H1 (cell line): ENCODE measurements at regions not wholly inside any gene's neighbourhood (a gene's known extent, or its start where the extent isn't known, plus 50 kb on each side); places are given as distances from the start of the nearest gene placed in this dataset.

ENCODE experiments used
- CTCF ChIA-PET: fragments of 300-600 bp; sonication (Branson Sonifier 250); formaldehyde crosslinking; loops from one replicate; lab custom pipeline; 2021; ENCODE audit not compliant: partially characterized antibody; lab: Charles Lee
- POLR2A ChIA-PET: fragments of 300-600 bp; sonication (Branson Sonifier 250); formaldehyde crosslinking; loops from one replicate; lab custom pipeline; 2021; ENCODE audit warnings: inconsistent platforms; ENCODE audit not compliant: partially characterized antibody; lab: Charles Lee
- DNase-seq, 2 experiments: peaks; one replicate each; pipeline versions ENCODE4 v3.0.0 to v3.0.0-alpha.2; 2010 to 2022; ENCODE audit warnings: low spot score in 2 of 2, low read depth in 1 of 2, mixed read lengths in 1 of 2
- FAIRE-seq: peaks from 2 replicates; lab custom pipeline; 2011; peaks lifted over from hg19 to GRCh38; lab: Jason Lieb, UNC
- H2AFZ ChIP-seq: 2 replicates; pipeline ENCODE4 v1.8.1; 2012; ENCODE audit warnings: low read length, inconsistent platforms
- H2AK5ac ChIP-seq: 2 replicates; pipeline ENCODE4 v1.6.1; 2013; ENCODE audit warnings: low read depth, low read length
- H2BK120ac ChIP-seq: replicated peaks from 2 replicates; pipeline ENCODE3; 2013; ENCODE audit warnings: low read depth, low read length, inconsistent platforms
- H2BK12ac ChIP-seq: 2 replicates; pipeline ENCODE4 v1.6.1; 2013; ENCODE audit warnings: low read depth, low read length
- H2BK15ac ChIP-seq: 2 replicates; pipeline ENCODE4 v1.6.1; 2013; ENCODE audit warnings: low read length
- H2BK20ac ChIP-seq: 2 replicates; pipeline ENCODE4 v1.6.1; 2013; ENCODE audit warnings: low read length
- H2BK5ac ChIP-seq: 2 replicates; pipeline ENCODE4 v1.6.1; 2013; ENCODE audit warnings: low read depth, low read length
- H3K14ac ChIP-seq: 2 replicates; pipeline ENCODE4 v1.6.1; 2013; ENCODE audit warnings: inconsistent platforms; ENCODE audit not compliant: insufficient read length
- H3K18ac ChIP-seq: 2 replicates; pipeline ENCODE4 v1.6.1; 2013; ENCODE audit warnings: low read length; ENCODE audit errors: extremely low read depth
- H3K23ac ChIP-seq: 2 replicates; pipeline ENCODE4 v1.6.1; 2013; ENCODE audit warnings: inconsistent platforms; ENCODE audit not compliant: insufficient read length
- H3K23me2 ChIP-seq: 2 replicates; pipeline ENCODE4 v1.6.1; 2013; ENCODE audit warnings: low read depth, low read length
- H3K27ac ChIP-seq: 2 replicates; pipeline ENCODE4 v1.6.1; 2011; ENCODE audit warnings: low read depth, low read length, inconsistent platforms
- H3K27me3 ChIP-seq, 4 experiments: replicated peaks in 1 of 4; 1 replicate in 1 of 4; 2 replicates in 3 of 4; pipeline versions ENCODE4 v1.6.1 to v1.8.1; 2011 to 2013; ENCODE audit warnings: low read length in 3 of 4, mild to moderate bottlenecking in 3 of 4, inconsistent platforms in 2 of 4, mixed read lengths in 2 of 4, moderate library complexity in 1 of 4; ENCODE audit not compliant: control insufficient read depth in 3 of 4, insufficient read depth in 3 of 4; ENCODE audit errors: extremely low read depth in 1 of 4
- H3K36me3 ChIP-seq, 4 experiments: 2 replicates each; pipeline versions ENCODE4 v1.6.1 to v1.8.1; 2011 to 2013; ENCODE audit warnings: mild to moderate bottlenecking in 4 of 4, low read length in 3 of 4, moderate library complexity in 2 of 4, control low read depth in 1 of 4, inconsistent platforms in 1 of 4; ENCODE audit not compliant: insufficient read depth in 4 of 4, control insufficient read depth in 2 of 4
- H3K4ac ChIP-seq: replicated peaks from 2 replicates; pipeline ENCODE3; 2013; ENCODE audit warnings: low read length, low read depth, mixed read lengths, inconsistent platforms; ENCODE audit not compliant: insufficient read length
- H3K4me1 ChIP-seq, 4 experiments: replicated peaks in 1 of 4; 1 replicate in 1 of 4; 2 replicates in 3 of 4; pipeline versions ENCODE4 v1.6.1 to v1.8.1; 2011 to 2013; ENCODE audit warnings: low read length in 3 of 4, inconsistent platforms in 2 of 4, mixed read lengths in 1 of 4; ENCODE audit not compliant: insufficient read depth in 4 of 4, control insufficient read depth in 3 of 4
- H3K4me2 ChIP-seq, 2 experiments: 2 replicates each; pipeline versions ENCODE4 v1.6.1 to v1.8.1; 2011 to 2013; ENCODE audit warnings: low read depth in 2 of 2, low read length in 2 of 2, control low read depth in 1 of 2, inconsistent platforms in 1 of 2, mild to moderate bottlenecking in 1 of 2; ENCODE audit not compliant: insufficient read depth in 1 of 2
- H3K4me3 ChIP-seq, 4 experiments: fragments of 200-600, 300-600 bp in 1 of 4; sonication (generic), shearing (Covaris generic), sonication (Bioruptor Twin) in 1 of 4; 2 replicates each; pipeline versions ENCODE4 v1.5.1 to v1.8.1; 2011 to 2016; ENCODE audit warnings: low read length in 4 of 4, low read depth in 3 of 4, control low read depth in 2 of 4, inconsistent platforms in 2 of 4, mild to moderate bottlenecking in 2 of 4, mixed read lengths in 1 of 4, moderate library complexity in 1 of 4; ENCODE audit not compliant: insufficient read depth in 2 of 4; ENCODE audit errors: extremely low read depth in 1 of 4
- H3K56ac ChIP-seq: replicated peaks from 2 replicates; pipeline ENCODE3; 2013; ENCODE audit warnings: low read depth, mild to moderate bottlenecking, mixed read lengths, low read length, inconsistent platforms; ENCODE audit not compliant: insufficient read length
- H3K79me1 ChIP-seq: 2 replicates; pipeline ENCODE4 v1.6.1; 2013; ENCODE audit warnings: low read depth, low read length, control low read depth
- H3K79me2 ChIP-seq, 2 experiments: 2 replicates each; pipeline versions ENCODE4 v1.6.1 to v1.8.1; 2012 to 2013; ENCODE audit warnings: low read length in 2 of 2, mild to moderate bottlenecking in 2 of 2, inconsistent platforms in 1 of 2; ENCODE audit not compliant: insufficient read depth in 2 of 2, control insufficient read depth in 1 of 2
- H3K9ac ChIP-seq, 4 experiments: replicated peaks in 1 of 4; 1 replicate in 1 of 4; 2 replicates in 3 of 4; pipeline versions ENCODE4 v1.6.1 to v1.8.1; 2011 to 2013; ENCODE audit warnings: low read depth in 3 of 4, low read length in 3 of 4, control low read depth in 2 of 4, mild to moderate bottlenecking in 2 of 4, moderate library complexity in 2 of 4, inconsistent platforms in 1 of 4; ENCODE audit errors: extremely low read depth in 1 of 4
- H3K9me3 ChIP-seq, 2 experiments: 2 replicates each; pipeline versions ENCODE4 v1.6.1 to v1.8.1; 2012 to 2013; ENCODE audit warnings: mild to moderate bottlenecking in 2 of 2, moderate library complexity in 2 of 2, control low read depth in 1 of 2, inconsistent platforms in 1 of 2, low read depth in 1 of 2, low read length in 1 of 2, mixed read lengths in 1 of 2; ENCODE audit not compliant: insufficient read depth in 2 of 2
- H4K20me1 ChIP-seq, 2 experiments: replicated peaks in 1 of 2; 2 replicates each; pipeline versions ENCODE3 to v1.8.1; 2011 to 2013; ENCODE audit warnings: inconsistent platforms in 2 of 2, low read length in 2 of 2, mild to moderate bottlenecking in 1 of 2; ENCODE audit not compliant: insufficient read depth in 2 of 2, control insufficient read depth in 1 of 2
- H4K5ac ChIP-seq: 2 replicates; pipeline ENCODE4 v1.6.1; 2013; ENCODE audit warnings: low read length, low read depth, mixed read lengths, inconsistent platforms; ENCODE audit not compliant: insufficient read length
- H4K8ac ChIP-seq: 2 replicates; pipeline ENCODE4 v1.8.0; 2013; ENCODE audit warnings: mild to moderate bottlenecking, moderate library complexity, low read length, inconsistent platforms; ENCODE audit not compliant: insufficient read depth; ENCODE audit errors: extremely low read depth
- H4K91ac ChIP-seq: replicated peaks from 2 replicates; pipeline ENCODE3; 2013; ENCODE audit warnings: low read length, mixed read lengths, inconsistent platforms; ENCODE audit not compliant: insufficient read length
- ASH2L ChIP-seq: fragments of 200-600, 300-600 bp; sonication (generic); IDR thresholded peaks from one replicate; pipeline ENCODE4 v1.7.1; 2017; ENCODE audit warnings: low read length
- CTBP2 ChIP-seq: IDR thresholded peaks from 2 replicates; pipeline ENCODE4 v1.7.0; 2011; ENCODE audit warnings: borderline replicate concordance, mild to moderate bottlenecking, moderate library complexity, mixed read lengths, low read length; ENCODE audit not compliant: insufficient read depth, insufficient read length
- CTCF ChIP-seq, 3 experiments: IDR thresholded peaks; 1 replicate in 2 of 3; 2 replicates in 1 of 3; pipeline versions ENCODE4 v1.5.1 to v1.6.1; 2011; ENCODE audit warnings: low read length in 3 of 3, mild to moderate bottlenecking in 3 of 3, inconsistent platforms in 2 of 3, low read depth in 1 of 3, moderate library complexity in 1 of 3; ENCODE audit not compliant: insufficient read depth in 1 of 3; ENCODE audit errors: control extremely low read depth in 1 of 3
- HDAC2 ChIP-seq, 2 experiments: fragments of 300-600 bp in 1 of 2; sonication (generic) in 1 of 2; IDR thresholded peaks; 2 replicates each; pipeline ENCODE4 v1.6.1; 2011 to 2012; ENCODE audit warnings: low read depth in 2 of 2, low read length in 2 of 2, mild to moderate bottlenecking in 2 of 2, moderate library complexity in 2 of 2, borderline replicate concordance in 1 of 2, inconsistent platforms in 1 of 2
- KDM1A ChIP-seq: fragments of 200-600, 300-600 bp; sonication (generic); IDR thresholded peaks from 2 replicates; pipeline ENCODE4 v1.7.1; 2016; ENCODE audit warnings: mild to moderate bottlenecking, low read length, borderline replicate concordance
- NANOG ChIP-seq: IDR thresholded peaks from 2 replicates; pipeline ENCODE4 v1.6.1; 2011; ENCODE audit warnings: low read length, low read depth, mild to moderate bottlenecking, inconsistent platforms; ENCODE audit not compliant: insufficient read depth, poor library complexity, severe bottlenecking
- NRF1 ChIP-seq: IDR thresholded peaks from 2 replicates; pipeline ENCODE4 v1.6.1; 2011; ENCODE audit warnings: mild to moderate bottlenecking, low read depth, low read length, improper control_type of control experiment
- RNF2 ChIP-seq: fragments of 200-900, 300-1000 bp; sonication (generic); IDR thresholded peaks from 2 replicates; pipeline ENCODE4 v1.7.1; 2016; ENCODE audit warnings: borderline replicate concordance, low read depth, mild to moderate bottlenecking, antibody characterized with exemption, low read length; ENCODE audit not compliant: poor library complexity, severe bottlenecking; ENCODE audit errors: missing control alignments
- SIRT6 ChIP-seq: IDR thresholded peaks from one replicate; pipeline ENCODE4 v1.7.1; 2012; ENCODE audit warnings: low read length, inconsistent platforms
- SP2 ChIP-seq: IDR thresholded peaks from 2 replicates; pipeline ENCODE4 v1.6.1; 2012; ENCODE audit warnings: mild to moderate bottlenecking, low read length, inconsistent platforms
- TAF1 ChIP-seq: IDR thresholded peaks from 2 replicates; pipeline ENCODE4 v1.6.1; 2011; ENCODE audit warnings: mild to moderate bottlenecking, low read depth, low read length
- TAF7 ChIP-seq: optimal IDR thresholded peaks from 2 replicates; pipeline ENCODE3; 2011; ENCODE audit warnings: low read depth, mild to moderate bottlenecking, inconsistent platforms, low read length, moderate library complexity, borderline replicate concordance
- WGBS, 2 experiments: shearing (Covaris generic) in 1 of 2; methylation state at CpG; one replicate each; pipeline versions ENCODE4 v1.1.6 to v1.1.7; 2013 to 2015; ENCODE audit warnings: low lambda C conversion rate in 2 of 2, mixed read lengths in 2 of 2, inconsistent platforms in 1 of 2, low coverage in 1 of 2, missing lambda C conversion rate in 1 of 2; ENCODE audit not compliant: insufficient replicate concordance in 2 of 2, insufficient coverage in 1 of 2, insufficient read length in 1 of 2; ENCODE audit errors: extremely low coverage in 1 of 2, missing lambda C conversion rate in 1 of 2; 5-methylcytosine and 5-hydroxymethylcytosine counted together

GRCh38 chr4:23635468-23635867, 254.4 kb downstream of the PPARGC1A start:
- H2AFZ ChIP-seq = no peak overlapping the region
- H4K20me1 ChIP-seq = no peaks in the 10 kb centered on the region
- H3K79me2 ChIP-seq = no peaks in the 10 kb centered on the region
- no peak overlapping the region for H3K4ac ChIP-seq
- H3K27me3 ChIP-seq = no peaks in the 10 kb centered on the region
- H2BK12ac ChIP-seq = no peak overlapping the region
- H3K4me3 ChIP-seq = no peak overlapping the region
- H3K18ac ChIP-seq = no peak overlapping the region
- H2BK20ac ChIP-seq = no peak overlapping the region
- peaks cover 0 to 3% (median 0%) of the 10 kb centered on the region in 4 experiments; a peak in 1 of 7 replicates for H3K4me1 ChIP-seq
- no peak for FAIRE-seq
- no peak overlapping the region for H2AK5ac ChIP-seq
- H2BK5ac ChIP-seq = no peak overlapping the region
- H3K14ac ChIP-seq = no peak overlapping the region
- H3K56ac ChIP-seq = no peak overlapping the region
- no peak overlapping the region for H3K23ac ChIP-seq
- no peak overlapping the region for H4K8ac ChIP-seq
- no peaks in the 10 kb centered on the region for H3K23me2 ChIP-seq
- no peak overlapping the region for H4K91ac ChIP-seq
- H3K4me2 ChIP-seq = no peak overlapping the region
- ChIA-PET CTCF (no interaction called here), POLR2A (no interaction called here)
- DNase-seq = no peak
- no peaks in the 10 kb centered on the region for H3K9me3 ChIP-seq
- no peaks in the 10 kb centered on the region for H3K79me1 ChIP-seq
- WGBS, 2 experiments = 100% methylated on average over 1 of the region's 1 CpG; no CpG with 5 or more reads in 1 of the 2 experiments
- H3K9ac ChIP-seq = no peak overlapping the region
- no peak overlapping the region for H2BK15ac ChIP-seq
- H3K36me3 ChIP-seq = no peaks in the 10 kb centered on the region
- H4K5ac ChIP-seq = no peak overlapping the region
- H3K27ac ChIP-seq = no peak overlapping the region
- H2BK120ac ChIP-seq = no peak overlapping the region
- TF ChIP-seq SP2 = no peak
- no peak for TF ChIP-seq RNF2
- TF ChIP-seq KDM1A = no peak
- no peak for TF ChIP-seq SIRT6
- no peak for TF ChIP-seq CTBP2
- no peak for TF ChIP-seq NRF1
- no peak for TF ChIP-seq TAF7
- no peak for TF ChIP-seq CTCF (IDR thresholded peaks at IDR 0.05; ENCODE audit: control extremely low read depth in 1 of 3, insufficient read depth in 1 of 3, low read depth in 1 of 3, low read length in 3 of 3)
- TF ChIP-seq NANOG = no peak
- no peak for TF ChIP-seq HDAC2 (IDR thresholded peaks at IDR 0.05; ENCODE audit: borderline replicate concordance in 1 of 2, low read depth in 2 of 2, low read length in 2 of 2)
- TF ChIP-seq ASH2L = no peak
- TF ChIP-seq TAF1 = no peak
